SK-N-SH treated with all-trans-retinoic acid at 6 μM for 48 hours (cell line): ENCODE measurements at regions not wholly inside any gene's neighbourhood (a gene's known extent, or its start where the extent isn't known, plus 50 kb on each side); places are given as distances from the start of the nearest gene placed in this dataset.
"Not testable (repeated sequence)": the region's sequence is repeated elsewhere in the genome, so short reads cannot be mapped to it uniquely, and the experiment has no call there.

Experiments
- ATAC-seq: fragments of 200-7000 bp; cut with Tn5 transposase; 3 replicates; pipeline ENCODE4 v1.9.1; 2020; ENCODE audit warnings: mild to moderate bottlenecking, moderate library complexity
- ARNTL ChIP-seq: fragments of 450-650 bp; formaldehyde crosslinking; IDR thresholded peaks from 2 replicates; pipeline ENCODE4 v1.5.0; 2020; ENCODE audit warnings: low read depth, mild to moderate bottlenecking, moderate library complexity, borderline replicate concordance
- CREB5 ChIP-seq: fragments of 250-450 bp; sonication (Bioruptor Pico); IDR thresholded peaks from 2 replicates; pipeline ENCODE4 v1.5.1; 2020; ENCODE audit warnings: low read depth, mild to moderate bottlenecking, moderate library complexity
- CSDC2 ChIP-seq: fragments of 250-450 bp; sonication (Bioruptor Pico); IDR thresholded peaks from 2 replicates; pipeline ENCODE4 v1.5.0; 2020; ENCODE audit warnings: mild to moderate bottlenecking, moderate library complexity
- CSRNP3 ChIP-seq: fragments of 250-450 bp; sonication (Bioruptor Pico); IDR thresholded peaks from 2 replicates; pipeline ENCODE4 v1.5.1; 2021; ENCODE audit warnings: mild to moderate bottlenecking, moderate library complexity
- ESRRG ChIP-seq: fragments of 250-450 bp; sonication (Bioruptor Pico); IDR thresholded peaks from 2 replicates; pipeline ENCODE4 v1.6.1; 2021; ENCODE audit warnings: mild to moderate bottlenecking
- GLIS3 ChIP-seq: fragments of 250-450 bp; sonication (Bioruptor Pico); IDR thresholded peaks from 2 replicates; pipeline ENCODE4 v1.5.0; 2020; ENCODE audit warnings: mild to moderate bottlenecking, moderate library complexity
- ISL1 ChIP-seq: fragments of 250-450 bp; sonication (Bioruptor Pico); IDR thresholded peaks from 2 replicates; pipeline ENCODE4 v2.1.2; 2022; ENCODE audit warnings: mild to moderate bottlenecking, moderate library complexity
- OSR1 ChIP-seq: fragments of 250-450 bp; sonication (Bioruptor Pico); IDR thresholded peaks from 2 replicates; pipeline ENCODE4 v1.8.0; 2022; ENCODE audit warnings: moderate library complexity, mild to moderate bottlenecking, inconsistent platforms
- PATZ1 ChIP-seq: fragments of 250-450 bp; sonication (Bioruptor Pico); IDR thresholded peaks from 2 replicates; pipeline ENCODE4 v1.8.0; 2020; ENCODE audit warnings: mild to moderate bottlenecking, moderate library complexity, borderline replicate concordance
- POU6F1 ChIP-seq: fragments of 250-450 bp; sonication (Bioruptor Pico); IDR thresholded peaks from 2 replicates; pipeline ENCODE4 v1.8.0; 2021; ENCODE audit warnings: low read depth, mild to moderate bottlenecking, moderate library complexity, borderline replicate concordance
- PPARA ChIP-seq: fragments of 250-450 bp; sonication (Bioruptor Pico); IDR thresholded peaks from 2 replicates; pipeline ENCODE4 v1.5.0; 2020; ENCODE audit warnings: mild to moderate bottlenecking, borderline replicate concordance
- RARB ChIP-seq: fragments of 250-450 bp; sonication (Bioruptor Pico); IDR thresholded peaks from 2 replicates; pipeline ENCODE4 v1.8.0; 2021; ENCODE audit warnings: mild to moderate bottlenecking, moderate library complexity
- SNAI2 ChIP-seq: fragments of 250-450 bp; sonication (Bioruptor Pico); IDR thresholded peaks from 2 replicates; pipeline ENCODE4 v1.5.0; 2020; ENCODE audit warnings: mild to moderate bottlenecking, moderate library complexity
- TSHZ2 ChIP-seq: fragments of 250-450 bp; sonication (Bioruptor Pico); IDR thresholded peaks from 2 replicates; pipeline ENCODE4 v1.5.0; 2020; ENCODE audit warnings: mild to moderate bottlenecking, moderate library complexity
- ZFP3 ChIP-seq: fragments of 250-450 bp; sonication (Bioruptor Pico); IDR thresholded peaks from 2 replicates; pipeline ENCODE4 v1.5.0; 2020; ENCODE audit warnings: mild to moderate bottlenecking, moderate library complexity
- ZFP30 ChIP-seq: fragments of 450-650 bp; formaldehyde crosslinking; IDR thresholded peaks from 2 replicates; pipeline ENCODE4 v1.5.0; 2022; ENCODE audit warnings: mild to moderate bottlenecking, moderate library complexity
- ZNF565 ChIP-seq: fragments of 450-650 bp; formaldehyde crosslinking; conservative IDR thresholded peaks from 2 replicates; pipeline ENCODE4 v1.5.0; 2020; ENCODE audit warnings: low read depth, mild to moderate bottlenecking, moderate library complexity
- ZNF70 ChIP-seq: fragments of 450-650 bp; formaldehyde crosslinking; IDR thresholded peaks from 2 replicates; pipeline ENCODE4 v1.5.0; 2020; ENCODE audit warnings: mild to moderate bottlenecking, moderate library complexity
- ZNF8 ChIP-seq: fragments of 450-650 bp; formaldehyde crosslinking; IDR thresholded peaks from 2 replicates; pipeline ENCODE4 v1.5.0; 2020; ENCODE audit warnings: mild to moderate bottlenecking, moderate library complexity

GRCh38 chr3:165938986-165939540 is 101.8 kb upstream of the BCHE start (continued):
- TF ChIP-seq PATZ1 (no peak), PPARA (CRISPR knock-in tag) (no peak), ARNTL (CRISPR knock-in tag) (no peak), GLIS3 (no peak)

GRCh38 chr3:165936081-165936480 is 98.9 kb upstream of the BCHE start:
- not testable (repeated sequence) for ATAC-seq

- ATAC-seq: not testable (repeated sequence)
Observed at GRCh38 chr3:165924301-165924791, 87.1 kb upstream of the BCHE start.

GRCh38 chr3:165920984-165921383 is 83.8 kb upstream of the BCHE start:
- TF ChIP-seq ISL1 (CRISPR knock-in tag) (no peak), GLIS3 (no peak), PATZ1 (no peak), TSHZ2 (CRISPR knock-in tag) (no peak), RARB (CRISPR knock-in tag) (no peak), ESRRG (CRISPR knock-in tag) (no peak), ZNF70 (CRISPR knock-in tag) (no peak), ARNTL (CRISPR knock-in tag) (no peak), CREB5 (CRISPR knock-in tag) (no peak), CSDC2 (CRISPR knock-in tag) (no peak), ZFP3 (CRISPR knock-in tag) (no peak), CSRNP3 (no peak), ZNF565 (CRISPR knock-in tag) (no peak), SNAI2 (no peak), OSR1 (CRISPR knock-in tag) (no peak), ZFP30 (no peak), POU6F1 (CRISPR knock-in tag) (no peak), ZNF8 (CRISPR knock-in tag) (no peak)
- ATAC-seq: no peak
